OCI-LY7 (cell line): ENCODE measurements at regions not wholly inside any gene's neighbourhood (a gene's known extent, or its start where the extent isn't known, plus 50 kb on each side); places are given as distances from the start of the nearest gene placed in this dataset.

Experiments used
- BruUV-seq: library from RNA; stranded (reverse); fragments of 400-500 nt; replicated peaks from 2 replicates; lab custom pipeline; 2021; lab: Mats Ljungman, UMichigan
- CTCF ChIA-PET: fragments of 300-600 bp; sonication (Branson Sonifier 250); formaldehyde crosslinking; loops from one replicate; lab custom pipeline; 2022; ENCODE audit warnings: antibody characterized with exemption; ENCODE audit not compliant: unreplicated experiment; lab: Charles Lee
- POLR2A ChIA-PET: fragments of 300-600 bp; sonication (Branson Sonifier 250); formaldehyde crosslinking; loops from one replicate; lab custom pipeline; 2022; ENCODE audit warnings: antibody characterized with exemption; lab: Charles Lee
- DNase-seq: peaks from one replicate; pipeline ENCODE4 v3.0.0-alpha.2; 2015; ENCODE audit warnings: low spot score
- H2AFZ ChIP-seq: fragments of 200-600 bp; sonication (generic), shearing (Covaris generic); 2 replicates; pipeline ENCODE4 v1.6.1; 2014; ENCODE audit warnings: mild to moderate bottlenecking, antibody characterized with exemption, low read length, moderate library complexity
- H3K27ac ChIP-seq: fragments of 200-600 bp; sonication (generic); 2 replicates; pipeline ENCODE4 v1.5.1; 2014; ENCODE audit warnings: mixed run types, low read depth, mild to moderate bottlenecking, moderate library complexity, low read length, inconsistent platforms; ENCODE audit not compliant: poor library complexity, severe bottlenecking
- H3K36me3 ChIP-seq: fragments of 200-600 bp; sonication (generic); 2 replicates; pipeline ENCODE4 v1.6.1; 2014; ENCODE audit warnings: mild to moderate bottlenecking, antibody characterized with exemption, low read length, moderate library complexity, mixed read lengths; ENCODE audit not compliant: insufficient read depth
- H3K4me1 ChIP-seq: fragments of 200-600 bp; sonication (generic); 2 replicates; pipeline ENCODE4 v1.5.1; 2014; ENCODE audit warnings: mild to moderate bottlenecking, low read length; ENCODE audit not compliant: insufficient read depth, poor library complexity, severe bottlenecking
- H3K4me2 ChIP-seq: fragments of 200-600 bp; sonication (generic); 2 replicates; pipeline ENCODE4 v1.6.1; 2014; ENCODE audit warnings: mild to moderate bottlenecking, low read length
- H3K4me3 ChIP-seq: fragments of 200-600 bp; sonication (generic); 2 replicates; pipeline ENCODE4 v1.5.1; 2014; ENCODE audit warnings: mild to moderate bottlenecking, low read depth, low read length; ENCODE audit not compliant: poor library complexity, severe bottlenecking
- H3K79me2 ChIP-seq: fragments of 200-600 bp; sonication (generic); 2 replicates; pipeline ENCODE4 v1.6.1; 2016; ENCODE audit warnings: low read depth, mild to moderate bottlenecking, low read length, moderate library complexity, mixed read lengths; ENCODE audit not compliant: insufficient read depth
- H3K9me2 ChIP-seq: fragments of 200-600 bp; sonication (generic); 2 replicates; pipeline ENCODE4 v1.6.1; 2016; ENCODE audit warnings: mild to moderate bottlenecking, low read length, mixed read lengths; ENCODE audit not compliant: insufficient read depth
- H3K9me3 ChIP-seq: fragments of 200-600 bp; sonication (generic); 2 replicates; pipeline ENCODE4 v1.6.1; 2014; ENCODE audit warnings: mild to moderate bottlenecking, mixed run types, low read length, mixed read lengths
- H4K20me1 ChIP-seq: fragments of 200-600 bp; sonication (generic); 2 replicates; pipeline ENCODE4 v1.6.1; 2014; ENCODE audit warnings: mild to moderate bottlenecking, antibody characterized with exemption, low read length, moderate library complexity, mixed read lengths; ENCODE audit not compliant: insufficient read depth
- CTCF ChIP-seq: fragments of 200-600 bp; sonication (generic); conservative IDR thresholded peaks from 2 replicates; pipeline ENCODE4 v1.5.1; 2014; ENCODE audit warnings: mild to moderate bottlenecking, antibody characterized with exemption, low read length, moderate library complexity, mixed read lengths
- EZH2phosphoT487 ChIP-seq: fragments of 200-600 bp; sonication (generic); IDR thresholded peaks from 2 replicates; pipeline ENCODE4 v1.6.1; 2018; ENCODE audit warnings: low read depth, borderline replicate concordance, mild to moderate bottlenecking, mixed run types, antibody characterized with exemption, low read length, moderate library complexity, mixed read lengths
- intact Hi-C: fragments of 100-400 bp; cut with micrococcal nuclease; formaldehyde crosslinking; loops from one replicate; pipeline ENCODE4 v1.10.0; 2022; ENCODE audit not compliant: unreplicated experiment

- intact Hi-C loops, result no loop called here
- H3K9me3 ChIP-seq, result no peaks in the 10 kb centered on the region
- no peaks in the 10 kb centered on the region for H3K4me1 ChIP-seq
- H3K27ac ChIP-seq, result no peak overlapping the region
- H4K20me1 ChIP-seq, result no peaks in the 10 kb centered on the region
- DNase-seq, result no peak
- H3K79me2 ChIP-seq, result no peaks in the 10 kb centered on the region
- ChIA-PET CTCF (no interaction called here), POLR2A (no interaction called here)
- TF ChIP-seq EZH2phosphoT487 (no peak), CTCF (no peak)
- no peak overlapping the region for H3K4me2 ChIP-seq
- H3K9me2 ChIP-seq, result no peaks in the 10 kb centered on the region
- no peak overlapping the region for H3K4me3 ChIP-seq
- H3K36me3 ChIP-seq, result no peaks in the 10 kb centered on the region
- H2AFZ ChIP-seq, result no peak overlapping the region
- no TSS peak for BruUV-seq
These were observed 633.7 kb downstream of the MECOM start for GRCh38 chr3:169029674-169030285.

GRCh38 chr3:169028716-169029115 lies 634.8 kb downstream of the MECOM start:
- H3K27ac ChIP-seq, result no peak overlapping the region
- no peaks in the 10 kb centered on the region for H3K36me3 ChIP-seq
- TF ChIP-seq EZH2phosphoT487, result no peak
- no peak for TF ChIP-seq CTCF
- intact Hi-C loops, result no loop called here
- H3K4me2 ChIP-seq, result no peak overlapping the region
- H3K4me1 ChIP-seq, result no peaks in the 10 kb centered on the region
- no peaks in the 10 kb centered on the region for H3K79me2 ChIP-seq
- no peak overlapping the region for H2AFZ ChIP-seq
- H3K9me2 ChIP-seq, result no peaks in the 10 kb centered on the region
- H3K9me3 ChIP-seq, result no peaks in the 10 kb centered on the region
- no peaks in the 10 kb centered on the region for H4K20me1 ChIP-seq
- H3K4me3 ChIP-seq, result no peak overlapping the region
- DNase-seq, result no peak
- BruUV-seq, result no TSS peak
- ChIA-PET CTCF (no interaction called here), POLR2A (no interaction called here)

GRCh38 chr3:169026543-169027182 lies 636.8 kb downstream of the MECOM start:
- Histone ChIP-seq H3K4me3 (no peak overlapping the region), H2AFZ (no peak overlapping the region), H3K9me2 (no peaks in the 10 kb centered on the region), H3K27ac (no peak overlapping the region), H3K4me2 (no peak overlapping the region), H4K20me1 (no peaks in the 10 kb centered on the region), H3K36me3 (no peaks in the 10 kb centered on the region), H3K4me1 (no peaks in the 10 kb centered on the region), H3K9me3 (no peaks in the 10 kb centered on the region), H3K79me2 (no peaks in the 10 kb centered on the region)
- TF ChIP-seq CTCF (no peak), EZH2phosphoT487 (no peak)
- ChIA-PET CTCF (no interaction called here), POLR2A (no interaction called here)
- DNase-seq, result no peak
- intact Hi-C loops, result no loop called here
- no TSS peak for BruUV-seq
